Uterus (tissue), 3 donors: ENCODE measurements at regions not wholly inside any gene's neighbourhood (a gene's known extent, or its start where the extent isn't known, plus 50 kb on each side); places are given as distances from the start of the nearest gene placed in this dataset. TPM values are rescaled to one million over a fixed set of nuclear protein-coding genes. Genes with fewer than 3 reads are reported as not detected.

ENCODE experiments used
- DNase-seq, 2 donors: peaks; one replicate each; pipeline ENCODE4 v3.0.0-alpha.2; 2019 to 2020
- H3K27ac ChIP-seq, 2 donors: fragments of 200-600 bp; sonication (generic); 1 replicate in 1 of 2; 2 replicates in 1 of 2; pipeline ENCODE4 v1.5.1; 2016 to 2018
- H3K27me3 ChIP-seq, 2 donors: fragments of 200-600 bp; sonication (generic); one replicate each; pipeline ENCODE4 v1.5.1; 2018 to 2019; ENCODE audit warnings: control low read depth in 1 of 2
- H3K36me3 ChIP-seq, 2 donors: fragments of 200-600 bp; sonication (generic); one replicate each; pipeline ENCODE4 v1.5.1; 2019; ENCODE audit warnings: control low read depth in 1 of 2
- H3K4me1 ChIP-seq, 2 donors: fragments of 200-600 bp; sonication (generic); one replicate each; pipeline ENCODE4 v1.5.1; 2018 to 2019; ENCODE audit warnings: control low read depth in 1 of 2
- H3K4me3 ChIP-seq, 2 donors: fragments of 200-600 bp; sonication (generic); 1 replicate in 1 of 2; 2 replicates in 1 of 2; pipeline ENCODE4 v1.5.1; 2018 to 2019; ENCODE audit warnings: mild to moderate bottlenecking in 1 of 2
- H3K9me3 ChIP-seq, 2 donors: fragments of 200-600 bp; sonication (generic); one replicate each; pipeline ENCODE4 v1.5.1; 2019; ENCODE audit warnings: control low read depth in 1 of 2
- CTCF ChIP-seq, 4 experiments: fragments of 200-600 bp in 2 of 4; fragments of 450-650 bp in 2 of 4; sonication (generic) in 2 of 4; IDR thresholded peaks; one replicate each; pipeline ENCODE4 v1.5.1; 2016 to 2019; ENCODE audit warnings: antibody characterized with exemption in 4 of 4, mild to moderate bottlenecking in 2 of 4, moderate library complexity in 1 of 4
- POLR2A ChIP-seq, 2 donors: fragments of 450-650 bp; IDR thresholded peaks; one replicate each; pipeline ENCODE4 v1.6.1; 2016; ENCODE audit warnings: antibody characterized with exemption in 2 of 2, mild to moderate bottlenecking in 1 of 2, moderate library complexity in 1 of 2
- intact Hi-C: fragments of 100-400 bp; cut with DNase I; formaldehyde crosslinking; loops from one replicate; pipeline ENCODE4 v1.15.1; 2023; ENCODE audit warnings: low total_unique reads
- small RNA-seq: library from RNA; depleted of rRNA; stranded (forward); fragments of <200 nt; gene quantifications from one replicate; pipeline ENCODE3, GENCODE V24; 2016
- donor health status: DM: yes; HTN: yes; CAD: no.

DNA sequence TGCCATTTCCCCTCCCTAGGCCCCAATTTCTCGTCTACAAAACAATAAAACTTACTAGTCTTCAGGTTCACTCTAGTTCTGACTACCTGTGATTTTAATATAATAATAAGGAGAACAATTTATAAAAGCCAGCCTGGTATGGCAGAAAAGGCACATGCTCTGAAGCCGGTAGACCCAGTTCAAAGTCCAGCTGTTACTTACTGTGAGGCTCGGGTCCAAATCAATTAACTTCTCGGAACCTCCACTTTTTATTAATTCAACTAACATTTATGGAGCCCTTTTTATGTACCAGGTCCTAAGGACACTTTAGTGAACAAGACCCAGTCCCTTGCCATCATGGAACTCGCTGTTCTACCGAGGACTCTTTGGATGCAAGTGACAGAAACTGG, 53.8 kb upstream of the SMAD3 start:
- Histone ChIP-seq H3K4me1 (no peaks in the 10 kb centered on the region), H3K27ac (no peak overlapping the region), H3K27me3 (no peaks in the 10 kb centered on the region), H3K36me3 (no peaks in the 10 kb centered on the region), H3K9me3 (no peaks in the 10 kb centered on the region), H3K4me3 (no peak overlapping the region)
- TF ChIP-seq CTCF (IDR thresholded peaks at IDR 0.05) (no peak), POLR2A (IDR thresholded peaks at IDR 0.05) (no peak)
- intact Hi-C loops = no loop called here
- DNase-seq = no peak

DNA sequence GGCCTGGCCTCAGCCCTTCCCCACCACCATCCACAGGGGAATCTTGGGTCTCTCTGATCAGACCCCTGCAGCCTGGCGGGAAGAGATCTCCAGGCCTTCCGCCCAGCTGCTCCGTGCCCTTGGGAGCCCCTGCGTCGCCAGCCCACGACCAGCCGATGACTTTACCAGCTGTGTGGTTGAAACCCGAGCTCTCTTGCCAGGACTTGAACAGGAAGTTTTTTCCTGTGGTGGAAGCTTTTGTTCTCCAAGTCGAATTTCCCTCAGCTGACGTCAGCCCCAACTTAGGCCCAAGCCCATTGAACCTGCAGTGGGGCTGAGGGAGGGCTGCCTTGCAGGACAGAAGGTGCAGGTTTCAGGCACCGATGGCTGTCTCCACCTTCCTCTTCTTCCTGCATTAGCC, 51.7 kb upstream of the SMAD3 start:
- TF ChIP-seq POLR2A (IDR thresholded peaks at IDR 0.05) (no peak), CTCF (IDR thresholded peaks at IDR 0.05) (no peak)
- Histone ChIP-seq H3K4me3 (no peak overlapping the region), H3K27ac (no peak overlapping the region), H3K36me3 (no peaks in the 10 kb centered on the region), H3K27me3 (no peaks in the 10 kb centered on the region), H3K9me3 (no peaks in the 10 kb centered on the region), H3K4me1 (no peaks in the 10 kb centered on the region)
- intact Hi-C loops = no loop called here
- DNase-seq = peak in 1 of 2 donors; percentile 47

Small RNA genes lying in the stretch of these regions (small RNA-seq; reads per million reads assigned to genes)
- gene HMGN2P47 = not detected
